Embryonic facial prominence (tissue), 1 donor: ENCODE measurements at regions not wholly inside any gene's neighbourhood (a gene's known extent, or its start where the extent isn't known, plus 50 kb on each side); places are given as distances from the start of the nearest gene placed in this dataset.

Source experiments
- DNase-seq: peaks from one replicate; pipeline ENCODE4 v3.0.0-alpha.2; 2016; ENCODE audit errors: extremely low spot score

DNA sequence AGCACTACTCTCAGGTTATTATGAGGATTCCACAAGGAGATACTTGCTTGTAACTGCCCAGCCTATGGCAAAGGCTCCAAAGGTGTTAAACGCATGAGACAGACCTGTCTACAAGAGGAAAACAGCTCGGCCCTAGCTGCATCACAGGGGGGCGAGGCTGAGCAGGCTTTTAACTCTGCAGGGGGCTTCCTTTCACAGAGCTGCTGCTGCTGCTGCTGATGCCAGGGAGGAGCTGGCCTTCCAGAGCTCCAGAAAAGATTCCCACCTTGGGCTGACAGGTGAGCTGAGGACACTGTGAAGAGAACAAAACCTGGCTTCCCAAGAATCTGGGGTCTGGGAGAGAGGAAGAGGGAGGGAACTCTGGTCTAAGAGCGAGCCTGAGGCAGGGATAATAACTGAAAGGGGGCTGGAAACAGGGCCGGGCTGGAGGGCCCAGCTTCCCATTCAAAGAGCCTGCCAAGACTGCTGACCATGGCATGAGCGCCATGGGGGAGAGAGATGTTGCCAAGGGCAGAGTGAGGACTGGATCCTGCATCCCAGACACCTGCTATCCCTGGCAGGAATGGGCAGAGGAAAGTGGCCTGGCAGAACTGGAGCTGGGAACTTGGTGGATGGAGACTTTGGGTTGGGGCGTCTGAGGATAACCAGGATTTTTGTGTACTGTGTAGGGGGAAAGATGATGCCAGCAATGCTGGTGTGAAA, 211.1 kb upstream of the LRFN2 start:
- DNase-seq, result no peak

GRCh38 chr6:40796260-40797221, 209.4 kb upstream of the LRFN2 start:
- no peak for DNase-seq

DNA sequence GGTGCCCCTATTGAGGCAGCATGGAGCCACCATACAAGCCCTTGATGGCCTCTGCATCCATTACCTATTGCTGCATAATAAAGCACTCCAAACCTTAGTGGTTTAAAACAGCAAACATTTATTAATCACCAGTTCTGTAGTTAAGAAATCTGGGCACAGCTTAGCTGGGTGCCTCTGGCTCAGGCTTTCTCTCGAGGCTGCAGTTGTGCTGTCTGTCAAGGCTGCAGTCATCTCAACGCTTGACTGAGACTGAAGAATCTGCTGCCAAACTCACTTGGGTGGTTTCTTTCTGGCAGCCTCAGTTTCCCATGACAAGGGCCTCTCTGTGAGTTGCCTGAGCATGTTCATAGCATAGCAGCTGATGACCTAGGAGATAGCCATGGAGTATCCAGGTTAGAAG, 207.4 kb upstream of the LRFN2 start:
- DNase-seq, result no peak

GRCh38 chr6:40792183-40792582, 205.0 kb upstream of the LRFN2 start:
- DNase-seq, result no peak

DNA sequence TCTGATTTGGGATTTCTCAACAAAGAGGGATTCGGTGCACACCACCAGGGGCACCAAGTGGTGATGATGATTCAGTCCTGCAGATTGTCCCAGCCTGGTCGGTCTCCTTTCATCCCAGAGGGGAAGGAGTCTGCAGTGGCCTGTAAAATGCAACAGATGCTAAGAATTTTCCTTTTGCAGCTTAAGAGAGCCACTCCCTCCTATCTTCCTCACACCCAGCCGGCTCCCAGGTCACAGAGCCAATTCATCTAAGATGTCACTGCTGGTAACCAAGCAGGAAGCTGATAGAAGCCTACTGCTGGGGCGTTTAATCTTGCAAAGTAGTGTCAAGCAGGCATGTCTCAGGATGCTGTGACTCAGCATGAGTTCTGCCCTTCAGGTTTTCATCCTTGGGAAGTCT, 203.8 kb upstream of the LRFN2 start:
- DNase-seq, result no peak

DNA sequence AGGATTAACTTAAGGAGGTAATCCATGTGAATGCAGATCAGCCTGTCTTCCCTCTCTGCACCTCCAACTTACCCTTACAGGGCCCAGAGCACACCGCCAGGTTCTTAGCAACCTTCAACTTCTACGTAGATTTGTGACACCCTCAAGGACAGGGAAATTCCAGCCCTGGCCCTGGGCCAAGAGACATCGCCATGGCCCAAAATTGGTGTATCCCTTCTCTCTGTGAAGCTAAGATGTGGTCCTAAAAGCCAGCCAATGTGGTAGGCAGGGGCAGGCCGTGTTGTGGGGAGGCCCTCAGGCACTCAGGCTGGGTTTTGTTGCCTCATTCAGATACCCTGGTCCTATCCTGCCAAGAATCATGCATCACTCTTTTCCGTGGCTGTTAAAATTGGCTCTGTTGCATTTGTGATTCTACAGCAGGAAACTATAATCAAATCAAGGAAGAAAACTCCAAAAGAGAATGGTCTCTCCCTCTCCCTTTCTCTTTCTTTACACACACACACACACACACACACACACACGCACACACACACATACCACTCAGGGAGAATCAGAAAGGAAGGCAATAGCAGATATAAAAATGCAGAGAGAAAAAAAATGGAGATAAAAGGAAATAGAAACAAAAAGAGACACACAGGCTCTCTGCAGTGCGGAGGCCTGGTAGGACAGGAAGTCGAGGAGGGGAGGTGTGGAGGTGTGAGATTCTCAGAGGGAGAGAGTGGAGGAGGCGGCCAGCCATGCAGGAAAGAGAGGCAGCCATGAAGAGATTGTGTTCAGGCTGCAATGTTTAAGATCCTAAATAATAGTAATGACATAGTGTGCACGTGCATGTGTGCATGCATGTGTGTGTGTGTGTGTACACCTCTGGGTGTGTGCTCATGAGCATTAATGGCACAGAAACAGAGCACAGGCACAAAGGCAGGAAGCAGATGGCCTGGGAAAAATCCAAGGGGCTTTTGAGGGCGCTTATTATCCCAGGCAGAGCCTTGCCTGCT, 201.8 kb upstream of the LRFN2 start:
- DNase-seq, result no peak

DNA sequence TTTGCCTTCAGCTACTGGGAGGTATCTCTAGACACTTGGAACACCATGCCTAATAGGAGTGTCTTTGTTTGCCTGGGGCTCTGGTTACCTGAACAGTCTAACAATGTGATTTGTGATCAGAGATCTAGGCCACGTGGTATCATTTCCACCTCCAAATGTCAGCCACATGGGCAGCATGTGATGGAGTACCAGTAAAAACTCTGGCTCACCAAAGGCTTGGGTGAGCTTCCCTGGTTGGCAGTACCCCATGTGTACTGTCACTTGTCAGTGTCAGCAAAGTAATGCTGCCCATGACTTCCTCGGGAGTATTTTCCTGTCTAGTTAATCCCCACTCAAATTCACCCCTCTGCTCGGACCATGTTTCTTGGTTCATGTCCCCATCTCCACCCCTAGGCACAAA, 195.2 kb upstream of the LRFN2 start:
- no peak for DNase-seq

GRCh38 chr6:40780637-40781036, 193.5 kb upstream of the LRFN2 start:
- DNase-seq, result no peak

GRCh38 chr6:40779409-40779808, 192.2 kb upstream of the LRFN2 start:
- no peak for DNase-seq

DNA sequence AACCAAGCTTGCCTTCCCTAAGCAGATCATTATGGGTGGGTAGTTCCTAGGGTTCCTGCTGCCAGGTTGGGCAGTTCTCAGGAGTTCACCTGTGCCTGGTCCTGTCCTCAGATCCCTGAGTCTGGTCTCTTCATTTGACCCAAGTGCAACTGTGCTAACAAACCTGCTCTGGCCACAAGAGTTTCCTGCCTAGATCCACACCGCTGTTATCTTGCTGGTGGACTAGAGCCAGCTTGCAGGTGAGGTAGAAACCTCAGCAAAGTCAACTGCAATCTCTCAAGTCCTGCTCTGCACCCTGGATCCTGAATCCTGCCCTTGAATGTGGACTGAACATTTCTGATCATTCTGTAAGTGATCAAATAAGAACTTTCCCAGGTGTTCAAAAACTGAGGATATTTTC, 191.8 kb upstream of the LRFN2 start:
- DNase-seq, result no peak

DNA sequence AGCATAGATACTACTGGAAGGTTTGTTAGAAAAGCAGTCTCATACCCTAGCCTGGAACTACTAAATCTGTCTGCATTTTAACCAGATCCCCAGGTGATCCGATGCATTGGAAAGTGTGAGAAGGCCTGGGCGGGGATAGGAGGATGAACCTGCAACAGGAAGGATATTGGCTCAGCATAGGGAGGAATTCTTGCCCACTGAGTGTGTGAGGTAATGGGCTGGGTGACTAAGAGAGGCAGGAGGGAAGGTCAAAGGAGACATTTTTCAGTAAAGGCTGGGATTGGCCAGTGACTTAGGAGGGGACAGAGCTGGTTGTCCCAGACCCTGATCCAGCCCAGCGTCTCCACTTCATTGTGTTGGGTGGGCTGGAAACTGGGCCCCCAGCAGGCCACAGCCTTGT, 191.0 kb upstream of the LRFN2 start:
- no peak for DNase-seq

- no peak for DNase-seq
Measured at GRCh38 chr6:40774932-40775331, 187.8 kb upstream of the LRFN2 start.

- DNase-seq, result no peak
Measured at GRCh38 chr6:40770794-40771193, 183.6 kb upstream of the LRFN2 start.

DNA sequence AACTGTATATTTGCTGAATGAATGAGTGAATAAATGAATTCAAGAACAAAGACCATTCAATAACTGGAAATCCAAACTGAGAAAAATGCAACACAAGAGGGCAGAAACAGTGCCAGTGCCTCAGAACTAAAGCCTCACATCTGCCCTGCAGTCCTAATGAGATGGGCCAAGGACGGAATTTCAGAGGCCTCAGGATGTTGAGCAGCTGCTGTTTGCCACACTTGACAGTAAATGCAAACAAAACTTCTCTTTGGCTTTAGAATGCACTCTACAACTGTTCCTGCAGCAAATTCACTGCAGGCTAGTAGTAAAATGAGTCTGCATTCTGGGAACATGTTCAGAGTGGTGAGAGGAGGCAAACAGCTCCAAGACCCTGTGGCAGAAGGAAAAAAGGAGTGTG, 177.6 kb upstream of the LRFN2 start:
- no peak for DNase-seq

DNA sequence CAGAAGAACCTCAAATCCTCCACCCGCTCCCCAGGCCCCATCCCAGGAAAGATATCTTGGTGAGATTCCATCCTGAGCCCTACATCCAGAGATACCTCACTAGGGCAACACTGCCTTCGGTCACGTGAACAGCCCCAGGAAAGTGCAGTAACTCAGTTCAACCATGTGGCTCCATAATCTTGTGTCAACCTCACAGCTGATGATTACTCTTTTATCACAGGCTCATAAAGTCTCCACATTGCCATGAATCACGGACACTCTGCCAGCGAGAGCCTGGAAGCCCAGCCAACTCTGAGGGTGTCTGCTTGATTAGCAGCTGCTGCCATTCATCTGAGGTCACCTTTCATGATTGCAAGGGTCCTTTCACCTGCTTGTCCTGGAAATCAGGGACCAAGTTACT, 175.8 kb upstream of the LRFN2 start:
- no peak for DNase-seq

DNA sequence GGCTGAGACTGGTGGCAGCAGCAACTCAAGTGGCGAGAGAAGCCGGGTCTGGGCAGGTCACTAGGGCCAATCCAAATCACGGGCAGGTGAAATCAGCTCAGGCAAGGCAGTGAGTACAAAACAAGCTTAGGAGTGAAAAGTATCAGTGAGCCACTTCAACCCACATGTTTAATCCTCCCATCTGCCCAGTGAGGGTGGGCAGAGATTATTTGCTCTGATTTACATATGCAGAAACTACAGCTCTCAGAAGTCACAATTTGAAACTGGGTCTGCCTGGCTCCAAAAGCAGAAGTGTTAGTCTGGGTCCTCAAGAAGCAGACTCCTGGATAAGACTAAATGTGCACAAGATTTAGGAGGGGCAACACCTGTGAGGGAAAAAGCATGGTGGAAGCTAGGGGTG, 173.7 kb upstream of the LRFN2 start:
- no peak for DNase-seq

DNA sequence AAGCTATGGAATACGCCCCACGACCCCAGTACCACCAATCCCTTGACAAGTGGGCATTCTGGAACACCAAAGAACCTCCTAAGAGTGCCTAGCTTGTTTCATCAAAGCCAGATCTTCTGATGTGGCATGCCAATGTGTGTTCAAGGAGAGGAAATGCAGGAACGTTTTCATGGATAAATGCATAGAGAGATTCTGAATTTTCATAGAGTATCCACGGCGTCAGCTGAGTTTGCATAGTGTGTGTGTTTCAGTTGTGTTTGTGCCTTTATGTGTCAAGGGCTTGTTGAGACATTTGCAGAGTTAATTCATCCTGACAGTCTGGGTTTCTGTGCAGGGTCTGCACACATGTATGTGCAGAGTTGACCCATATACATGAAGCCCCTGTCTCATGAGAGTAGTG, 172.7 kb upstream of the LRFN2 start:
- no peak for DNase-seq

DNA sequence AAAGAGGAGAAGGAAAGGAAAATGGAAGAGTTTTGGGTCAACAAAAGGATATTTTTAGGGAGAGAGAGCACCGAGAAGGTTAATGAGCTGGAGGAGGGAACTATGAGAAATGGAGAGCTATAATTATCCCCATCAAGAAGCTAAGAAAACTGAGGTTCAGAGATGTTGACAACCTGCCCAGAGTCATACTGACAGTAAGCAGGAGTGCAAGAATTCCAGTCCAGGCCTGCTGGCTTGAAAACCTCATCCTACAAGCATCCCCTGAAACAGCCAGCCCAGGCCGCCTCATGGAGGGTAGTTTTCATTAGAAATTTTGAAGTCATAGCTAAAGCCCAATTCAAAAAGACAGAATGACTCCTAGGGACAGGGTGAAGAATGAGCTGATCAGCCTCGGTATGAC, 172.1 kb upstream of the LRFN2 start:
- DNase-seq, result no peak

DNA sequence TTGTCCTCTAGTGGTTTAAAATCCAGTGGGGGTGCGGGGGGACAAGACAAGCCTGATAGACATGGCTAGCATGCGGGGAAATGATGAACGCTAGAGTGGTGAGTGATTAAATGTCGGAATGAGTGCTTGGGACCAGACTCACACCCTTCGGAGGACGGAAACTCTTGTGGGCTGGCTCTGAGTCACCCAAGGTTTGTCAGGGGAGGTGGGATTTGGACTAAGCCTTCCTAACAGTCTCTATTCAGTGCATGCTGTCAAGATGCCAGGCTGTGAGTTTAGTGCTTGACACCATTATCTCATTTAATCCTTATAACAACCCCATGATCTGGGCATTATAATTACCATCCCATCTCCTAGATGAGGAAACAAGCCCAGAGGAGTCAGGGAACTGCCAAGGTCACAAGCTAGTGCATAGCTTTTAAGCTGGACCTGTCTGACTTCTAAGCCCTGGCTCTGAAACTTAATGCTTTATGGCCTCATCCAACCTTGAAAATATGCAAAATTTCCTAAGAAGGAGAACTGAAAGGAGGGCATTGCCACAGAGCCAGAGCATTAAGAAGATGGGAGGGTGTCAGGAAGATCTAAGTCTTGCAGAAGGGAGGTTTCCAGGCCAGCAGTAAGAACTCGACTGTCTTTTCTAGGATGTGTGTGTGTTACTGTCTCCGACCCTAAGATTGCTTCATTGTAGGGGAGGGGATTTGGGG, 168.7 kb upstream of the LRFN2 start:
- DNase-seq, result no peak

- no peak for DNase-seq
Measured at GRCh38 chr6:40755046-40755681, 168.0 kb upstream of the LRFN2 start.
